Smooth muscle cell (in vitro differentiated cells): ENCODE measurements at regions not wholly inside any gene's neighbourhood (a gene's known extent, or its start where the extent isn't known, plus 50 kb on each side); places are given as distances from the start of the nearest gene placed in this dataset.
A peak's percentile ranks its signal among the peaks of the same experiment; 100 is the strongest.

Experiments used
- DNase-seq: peaks from one replicate; lab custom pipeline; 2025; ENCODE audit not compliant: unreplicated experiment; lab: John Stamatoyannopoulos, UW
- H2AFZ ChIP-seq: fragments of 200-600 bp; sonication (generic); 2 replicates; pipeline ENCODE4 v1.6.0; 2016; ENCODE audit warnings: antibody characterized with exemption, low read depth, mild to moderate bottlenecking
- H3F3A ChIP-seq: fragments of 200-600 bp; sonication (generic); 2 replicates; pipeline ENCODE4 v1.6.0; 2017; ENCODE audit warnings: antibody characterized with exemption, low read depth
- H3K27ac ChIP-seq: fragments of 200-600 bp; sonication (generic); 2 replicates; pipeline ENCODE4 v1.5.1; 2016; ENCODE audit warnings: low read depth, mild to moderate bottlenecking
- H3K27me3 ChIP-seq: fragments of 200-600 bp; sonication (generic); 2 replicates; pipeline ENCODE4 v1.6.1; 2016; ENCODE audit warnings: low read depth, mild to moderate bottlenecking
- H3K36me3 ChIP-seq: fragments of 200-600 bp; sonication (generic); 2 replicates; pipeline ENCODE4 v1.5.1; 2016; ENCODE audit warnings: low read depth
- H3K4me1 ChIP-seq: fragments of 200-600 bp; sonication (generic); 2 replicates; pipeline ENCODE4 v1.5.1; 2016; ENCODE audit warnings: low read depth
- H3K4me2 ChIP-seq: fragments of 200-600 bp; sonication (generic); 2 replicates; pipeline ENCODE4 v1.6.0; 2016; ENCODE audit warnings: mild to moderate bottlenecking
- H3K4me3 ChIP-seq: fragments of 200-600 bp; sonication (generic); 2 replicates; pipeline ENCODE4 v1.5.1; 2016; ENCODE audit warnings: mild to moderate bottlenecking
- H3K79me2 ChIP-seq: fragments of 200-600 bp; sonication (generic); 2 replicates; pipeline ENCODE4 v1.6.0; 2016; ENCODE audit warnings: low read depth, mild to moderate bottlenecking
- H3K9ac ChIP-seq: fragments of 200-600 bp; sonication (generic); 2 replicates; pipeline ENCODE4 v1.6.0; 2016; ENCODE audit warnings: low read depth
- H3K9me3 ChIP-seq: fragments of 200-600 bp; sonication (generic); replicated peaks from 2 replicates; pipeline ENCODE4 v1.5.1; 2016; ENCODE audit warnings: low read depth
- H4K20me1 ChIP-seq: fragments of 200-600 bp; sonication (generic); 2 replicates; pipeline ENCODE4 v1.6.0; 2016; ENCODE audit warnings: low read depth
- CTCF ChIP-seq: fragments of 200-600 bp; sonication (generic); IDR thresholded peaks from 2 replicates; pipeline ENCODE4 v1.5.1; 2017; ENCODE audit warnings: borderline replicate concordance, mild to moderate bottlenecking, antibody characterized with exemption; ENCODE audit not compliant: insufficient read depth, poor library complexity, severe bottlenecking
- WGBS: methylation state at CpG from one replicate; pipeline ENCODE4 v1.1.7; 2016; ENCODE audit warnings: low lambda C conversion rate; 5-methylcytosine and 5-hydroxymethylcytosine counted together

DNA sequence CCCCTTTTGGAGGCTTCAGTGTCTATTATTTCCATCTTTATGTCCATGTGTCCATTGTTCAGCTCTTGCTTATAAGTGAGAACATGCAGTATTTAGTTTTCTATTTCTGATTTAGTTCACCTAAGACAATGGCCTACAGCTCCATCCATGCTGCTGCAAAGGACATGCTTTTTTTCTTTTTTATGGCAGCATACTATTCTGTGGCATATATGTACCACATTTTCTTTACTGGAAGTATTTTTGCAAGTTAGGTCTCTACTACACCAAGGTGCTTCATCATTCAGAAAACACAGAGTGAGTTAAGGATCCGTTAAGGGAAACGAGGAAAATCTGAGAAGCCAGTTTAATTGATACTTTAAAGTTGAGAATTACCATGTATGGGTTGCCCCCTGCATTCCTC lies 297.2 kb downstream of the CDCA7 start:
- no peaks in the 10 kb centered on the region for H4K20me1 ChIP-seq
- no peaks in the 10 kb centered on the region for H3K79me2 ChIP-seq
- no peaks in the 10 kb centered on the region for H3K9me3 ChIP-seq
- H3K4me2 ChIP-seq = no peak overlapping the region
- H3K4me1 ChIP-seq = peaks cover 34% of the 10 kb centered on the region
- H3K27ac ChIP-seq = peak overlapping the region; percentile 96
- DNase-seq = no peak
- no peak overlapping the region for H3K9ac ChIP-seq
- H3K4me3 ChIP-seq = no peak overlapping the region
- no peaks in the 10 kb centered on the region for H3K27me3 ChIP-seq
- no peak overlapping the region for H2AFZ ChIP-seq
- no peaks in the 10 kb centered on the region for H3K36me3 ChIP-seq
- no peaks in the 10 kb centered on the region for H3F3A ChIP-seq
- 96% methylated on average over 2 of the region's 2 CpGs for WGBS
- no peak for TF ChIP-seq CTCF

DNA sequence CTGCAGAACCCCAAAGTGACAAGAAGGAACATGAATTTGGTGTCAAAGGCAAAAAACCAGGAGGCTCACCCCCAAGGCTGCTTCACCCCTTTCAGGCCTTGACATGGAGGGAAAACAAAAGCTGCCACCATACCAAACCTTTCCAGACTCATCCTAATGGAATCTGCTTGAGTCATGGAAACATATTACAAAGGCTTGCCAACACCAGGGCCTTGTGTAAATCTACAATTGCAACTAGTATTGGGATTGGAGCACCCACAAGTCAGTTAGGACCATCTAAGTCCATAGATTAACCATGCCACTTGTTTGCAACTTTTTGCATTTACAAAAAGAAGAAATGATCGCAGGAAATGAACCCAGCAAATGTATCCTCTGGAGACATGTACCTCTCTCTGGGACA lies 297.6 kb downstream of the CDCA7 start:
- Histone ChIP-seq H3K79me2 (no peaks in the 10 kb centered on the region), H3K4me2 (peak overlapping the region; percentile 57), H3F3A (no peaks in the 10 kb centered on the region), H3K4me3 (no peak overlapping the region), H4K20me1 (no peaks in the 10 kb centered on the region), H3K4me1 (peaks cover 32% of the 10 kb centered on the region), H3K27me3 (no peaks in the 10 kb centered on the region), H3K9ac (peak overlapping the region; percentile 78), H2AFZ (no peak overlapping the region), H3K27ac (peak overlapping the region; percentile 96), H3K36me3 (no peaks in the 10 kb centered on the region), H3K9me3 (no peaks in the 10 kb centered on the region)
- DNase-seq = no peak
- TF ChIP-seq CTCF = no peak
- WGBS = 85% methylated on average over 1 of the region's 1 CpG

GRCh38 chr2:173652767-173653431 lies 298.2 kb downstream of the CDCA7 start:
- no peak overlapping the region for H2AFZ ChIP-seq
- DNase-seq = no peak
- H4K20me1 ChIP-seq = no peaks in the 10 kb centered on the region
- no peak for TF ChIP-seq CTCF
- no peaks in the 10 kb centered on the region for H3K36me3 ChIP-seq
- H3K9ac ChIP-seq = peak overlapping the region; percentile 78
- H3K4me2 ChIP-seq = peak overlapping the region; percentile 57
- no peak overlapping the region for H3K4me3 ChIP-seq
- peak overlapping the region; percentile 96 for H3K27ac ChIP-seq
- no peaks in the 10 kb centered on the region for H3K79me2 ChIP-seq
- 37% methylated on average over 10 of the region's 10 CpGs for WGBS
- H3F3A ChIP-seq = no peaks in the 10 kb centered on the region
- no peaks in the 10 kb centered on the region for H3K9me3 ChIP-seq
- H3K4me1 ChIP-seq = peaks cover 26% of the 10 kb centered on the region
- no peaks in the 10 kb centered on the region for H3K27me3 ChIP-seq

DNA sequence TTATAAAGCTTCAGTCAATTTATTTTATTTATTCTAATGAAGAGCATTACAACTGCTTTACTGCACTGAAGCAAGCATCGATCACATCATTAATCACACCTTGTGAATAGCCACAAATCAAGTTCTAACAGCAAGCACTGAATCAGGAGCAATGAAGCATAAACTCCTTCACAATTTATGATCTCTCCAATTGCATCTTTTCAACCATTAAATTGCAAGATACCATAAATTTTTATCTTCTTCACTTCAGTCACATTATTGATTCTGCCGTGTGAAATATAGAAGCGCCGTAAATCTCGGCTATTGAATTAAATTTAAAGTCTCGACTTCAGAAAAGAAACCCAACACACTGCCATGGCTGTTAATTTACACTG lies 298.7 kb downstream of the CDCA7 start:
- no peaks in the 10 kb centered on the region for H3K36me3 ChIP-seq
- peaks cover 21% of the 10 kb centered on the region for H3K4me1 ChIP-seq
- no peak overlapping the region for H3K9ac ChIP-seq
- peak overlapping the region; percentile 20 for H3K4me2 ChIP-seq
- TF ChIP-seq CTCF = no peak
- WGBS = 95% methylated on average over 6 of the region's 6 CpGs
- no peak overlapping the region for H2AFZ ChIP-seq
- H3F3A ChIP-seq = no peaks in the 10 kb centered on the region
- peak overlapping the region; percentile 96 for H3K27ac ChIP-seq
- no peaks in the 10 kb centered on the region for H3K9me3 ChIP-seq
- no peaks in the 10 kb centered on the region for H3K27me3 ChIP-seq
- no peak overlapping the region for H3K4me3 ChIP-seq
- H4K20me1 ChIP-seq = no peaks in the 10 kb centered on the region
- no peaks in the 10 kb centered on the region for H3K79me2 ChIP-seq
- no peak for DNase-seq
